Spinal cord (tissue), 10 donors: ENCODE measurements at regions not wholly inside any gene's neighbourhood (a gene's known extent, or its start where the extent isn't known, plus 50 kb on each side); places are given as distances from the start of the nearest gene placed in this dataset. TPM values are rescaled to one million over a fixed set of nuclear protein-coding genes. Genes with fewer than 3 reads are reported as not detected.
"Not testable (repeated sequence)": the region's sequence is repeated elsewhere in the genome, so short reads cannot be mapped to it uniquely, and the experiment has no call there.

Experiments
- DNase-seq, 6 donors: peaks; one replicate each; pipeline versions ENCODE4 v3.0.0 to v3.0.0-alpha.2; 2013 to 2015; ENCODE audit warnings: low spot score in 6 of 6, low read depth in 4 of 6
- H3K27ac ChIP-seq: one replicate; pipeline ENCODE4 v1.5.1; 2013; ENCODE audit warnings: low read depth, low read length, control low read depth
- H3K27me3 ChIP-seq: one replicate; pipeline ENCODE4 v1.6.1; 2013; ENCODE audit warnings: low read length; ENCODE audit not compliant: control insufficient read depth, insufficient read depth
- H3K36me3 ChIP-seq: one replicate; pipeline ENCODE4 v1.6.1; 2013; ENCODE audit warnings: low read length; ENCODE audit not compliant: control insufficient read depth, insufficient read depth
- H3K4me1 ChIP-seq: one replicate; pipeline ENCODE4 v1.6.1; 2013; ENCODE audit warnings: low read length; ENCODE audit not compliant: control insufficient read depth, insufficient read depth
- H3K4me3 ChIP-seq: one replicate; pipeline ENCODE4 v1.5.1; 2013; ENCODE audit warnings: low read depth, low read length, control low read depth
- H3K9me3 ChIP-seq: one replicate; pipeline ENCODE4 v1.6.1; 2013; ENCODE audit warnings: low read length; ENCODE audit not compliant: control insufficient read depth, insufficient read depth
- WGBS: methylation state at CpG from one replicate; pipeline ENCODE4 v1.1.5; 2013; ENCODE audit warnings: missing lambda C conversion rate; ENCODE audit not compliant: insufficient coverage; 5-methylcytosine and 5-hydroxymethylcytosine counted together
- small RNA-seq: library from RNA; depleted of rRNA; stranded (forward); fragments of <200 nt; gene quantifications from one replicate; pipeline ENCODE3, GENCODE V24; 2014; ENCODE audit warnings: low replicate concordance
- donor health status: healthy.

DNA sequence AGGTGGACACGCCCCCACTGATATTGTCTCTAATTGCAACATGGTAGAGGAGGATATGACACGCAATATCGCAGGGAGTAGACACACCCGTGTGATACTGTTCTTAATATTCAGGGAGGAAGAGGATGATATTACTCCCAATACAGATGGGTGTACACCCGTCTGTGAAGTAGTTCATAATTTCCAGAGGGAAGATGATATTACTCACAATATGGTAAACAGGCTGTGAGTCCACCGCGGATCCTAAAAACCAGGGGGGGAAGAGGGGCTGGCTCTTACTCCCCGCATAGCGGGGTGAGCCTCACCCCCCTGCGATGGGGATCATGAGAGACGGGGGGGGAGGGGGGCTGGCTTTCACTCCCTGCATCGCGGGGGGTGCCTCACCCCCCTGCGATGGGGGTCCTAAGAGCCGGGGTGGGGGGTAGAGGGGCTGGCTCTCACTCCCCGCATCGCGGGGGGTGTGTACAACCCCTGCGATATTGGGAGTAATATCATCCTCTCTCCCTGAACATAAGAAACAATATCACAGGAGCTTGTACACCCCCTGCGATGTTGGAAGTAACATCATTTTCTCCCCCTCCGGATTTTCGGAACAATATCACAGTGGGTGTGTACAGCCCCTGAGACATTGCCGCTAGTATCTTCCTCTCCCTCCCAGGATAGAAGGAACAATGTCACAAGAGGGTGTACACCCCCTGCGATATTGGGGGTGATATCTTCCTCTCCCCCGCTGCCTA, 52.2 kb upstream of the FRG2C start:
- H3K4me1 ChIP-seq, H3K27me3 ChIP-seq, H3K4me3 ChIP-seq, H3K27ac ChIP-seq, DNase-seq, H3K36me3 ChIP-seq, H3K9me3 ChIP-seq: not testable (repeated sequence)
- 63% methylated on average over 2 of the region's 25 CpGs for WGBS

Small RNA genes lying in the stretch of these regions (small RNA-seq; reads per million reads assigned to genes)
- gene AC139453.1, result not detected
- not detected for gene LSP1P2
- gene MIR4444-2, result not detected
- not detected for gene RN7SL294P
- not detected for gene SNRPCP10
